CD4-positive, alpha-beta memory T cell (primary cell): ENCODE measurements at regions not wholly inside any gene's neighbourhood (a gene's known extent, or its start where the extent isn't known, plus 50 kb on each side); places are given as distances from the start of the nearest gene placed in this dataset.
"Not testable (repeated sequence)": the region's sequence is repeated elsewhere in the genome, so short reads cannot be mapped to it uniquely, and the experiment has no call there.

Experiments
- CTCF ChIA-PET: fragments of 350-600 bp; sonication (Branson Sonifier 250); formaldehyde crosslinking; loops from one replicate; lab custom pipeline; 2021; ENCODE audit warnings: inconsistent platforms; ENCODE audit not compliant: partially characterized antibody; lab: Charles Lee
- POLR2A ChIA-PET: fragments of 350-600 bp; sonication (Branson Sonifier 250); formaldehyde crosslinking; loops from one replicate; lab custom pipeline; 2021; ENCODE audit not compliant: partially characterized antibody; lab: Charles Lee
- DNase-seq, 5 donors: peaks; one replicate each; pipeline versions ENCODE4 v3.0.0 to v3.0.0-alpha.2; 2020 to 2022; ENCODE audit warnings: mixed read lengths in 1 of 5
- H3K27ac ChIP-seq: one replicate; pipeline ENCODE4 v1.7.0; 2013; ENCODE audit warnings: low read depth, low read length
- H3K27me3 ChIP-seq: 2 replicates; pipeline ENCODE4 v1.7.0; 2013; ENCODE audit warnings: mild to moderate bottlenecking, low read length, moderate library complexity; ENCODE audit not compliant: insufficient read depth
- H3K36me3 ChIP-seq: 2 replicates; pipeline ENCODE4 v1.7.0; 2013; ENCODE audit warnings: mild to moderate bottlenecking, low read length, moderate library complexity; ENCODE audit not compliant: insufficient read depth
- H3K4me1 ChIP-seq: 2 replicates; pipeline ENCODE4 v1.7.0; 2013; ENCODE audit warnings: mild to moderate bottlenecking, low read length, moderate library complexity; ENCODE audit not compliant: insufficient read depth
- H3K4me3 ChIP-seq, 2 donors: one replicate each; pipeline ENCODE4 v1.7.0; 2013; ENCODE audit warnings: low read length in 2 of 2, mild to moderate bottlenecking in 1 of 2
- H3K9me3 ChIP-seq, 2 donors: one replicate each; pipeline ENCODE4 v1.7.0; 2013; ENCODE audit warnings: low read length in 2 of 2, control low read depth in 1 of 2; ENCODE audit not compliant: control insufficient read depth in 1 of 2
- H3K27ac Mint-ChIP-seq, 7 donors: one replicate each; pipeline ENCODE4 v1.8.0; 2020 to 2021; ENCODE audit warnings: mixed read lengths in 7 of 7, mild to moderate bottlenecking in 6 of 7, inconsistent platforms in 3 of 7, moderate library complexity in 3 of 7
- H3K27me3 Mint-ChIP-seq, 2 donors: one replicate each; pipeline ENCODE4 v1.8.0; 2020 to 2021; ENCODE audit warnings: mixed read lengths in 2 of 2
- H3K36me3 Mint-ChIP-seq, 2 donors: one replicate each; pipeline ENCODE4 v1.8.0; 2020 to 2021; ENCODE audit warnings: mixed read lengths in 2 of 2, inconsistent platforms in 1 of 2, mild to moderate bottlenecking in 1 of 2
- H3K4me1 Mint-ChIP-seq, 4 donors: one replicate each; pipeline ENCODE4 v1.8.0; 2020 to 2021; ENCODE audit warnings: mixed read lengths in 4 of 4, mild to moderate bottlenecking in 1 of 4
- H3K4me3 Mint-ChIP-seq, 8 donors: one replicate each; pipeline ENCODE4 v1.8.0; 2020 to 2021; ENCODE audit warnings: mixed read lengths in 8 of 8, mild to moderate bottlenecking in 7 of 8, moderate library complexity in 6 of 8, inconsistent platforms in 3 of 8
- H3K9me3 Mint-ChIP-seq, 8 donors: one replicate each; pipeline ENCODE4 v1.8.0; 2020 to 2021; ENCODE audit warnings: mixed read lengths in 8 of 8, mild to moderate bottlenecking in 5 of 8, inconsistent platforms in 3 of 8, moderate library complexity in 1 of 8
- intact Hi-C: fragments of 100-400 bp; cut with micrococcal nuclease; formaldehyde crosslinking; loops from one replicate; pipeline ENCODE4 v1.15.1; 2023

GRCh38 chr4:131470360-131470759, 1678.7 kb upstream of the PCDH10 start:
- DNase-seq = no peak
- Mint-ChIP-seq H3K36me3 (no peaks in the 10 kb centered on the region), H3K27me3 (no peaks in the 10 kb centered on the region), H3K4me3 (no peak overlapping the region), H3K9me3 (peaks cover 0 to 6% (median 0%) of the 10 kb centered on the region in 8 donors), H3K4me1 (no peaks in the 10 kb centered on the region), H3K27ac (no peak overlapping the region)
- Histone ChIP-seq H3K36me3 (no peaks in the 10 kb centered on the region), H3K27ac (no peak overlapping the region), H3K9me3 (no peaks in the 10 kb centered on the region), H3K4me1 (no peaks in the 10 kb centered on the region), H3K4me3 (no peak overlapping the region), H3K27me3 (no peaks in the 10 kb centered on the region)
- ChIA-PET POLR2A (no interaction called here), CTCF (no interaction called here)
- intact Hi-C loops = no loop called here

DNA sequence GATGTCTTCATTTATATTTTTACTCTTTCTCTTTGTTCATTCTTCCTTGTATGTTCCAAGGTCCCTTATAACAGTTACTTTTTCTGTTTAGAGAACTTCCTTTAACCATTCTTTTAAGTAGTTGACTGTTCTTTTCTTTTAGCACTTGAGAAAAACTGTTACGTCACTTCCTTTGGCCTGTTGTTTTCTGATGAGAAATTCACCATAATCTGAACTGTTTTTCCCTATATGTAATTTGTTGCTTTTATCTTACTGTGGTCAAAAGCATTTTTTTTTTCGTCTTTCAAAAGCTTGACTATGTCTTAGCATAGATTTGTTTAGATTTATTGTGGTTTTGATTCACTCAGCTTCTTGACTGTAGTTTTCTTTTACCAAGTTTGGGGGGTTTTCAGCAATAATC, 1660.3 kb upstream of the PCDH10 start:
- no peaks in the 10 kb centered on the region for H3K36me3 Mint-ChIP-seq
- H3K27me3 ChIP-seq = no peaks in the 10 kb centered on the region
- DNase-seq = no peak
- ChIA-PET POLR2A (no interaction called here), CTCF (no interaction called here)
- no peaks in the 10 kb centered on the region for H3K4me1 Mint-ChIP-seq
- no peaks in the 10 kb centered on the region for H3K9me3 ChIP-seq
- H3K27me3 Mint-ChIP-seq = no peaks in the 10 kb centered on the region
- H3K9me3 Mint-ChIP-seq = peaks cover 0 to 15% (median 5%) of the 10 kb centered on the region in 8 donors
- no peak overlapping the region for H3K27ac Mint-ChIP-seq
- no peak overlapping the region for H3K4me3 ChIP-seq
- no peak overlapping the region for H3K4me3 Mint-ChIP-seq
- no peak overlapping the region for H3K27ac ChIP-seq
- intact Hi-C loops = no loop called here
- no peaks in the 10 kb centered on the region for H3K4me1 ChIP-seq
- no peaks in the 10 kb centered on the region for H3K36me3 ChIP-seq

- H3K4me1 Mint-ChIP-seq, H3K4me3 Mint-ChIP-seq, H3K27ac Mint-ChIP-seq, H3K36me3 ChIP-seq, H3K9me3 ChIP-seq, H3K27me3 ChIP-seq, H3K27ac ChIP-seq, H3K4me3 ChIP-seq, DNase-seq, intact Hi-C loops, H3K36me3 Mint-ChIP-seq, POLR2A ChIA-PET, CTCF ChIA-PET, H3K27me3 Mint-ChIP-seq, H3K4me1 ChIP-seq: not testable (repeated sequence)
- peaks cover 0 to 14% (median 4%) of the 10 kb centered on the region in 8 donors for H3K9me3 Mint-ChIP-seq
These were observed 1652.9 kb upstream of the PCDH10 start for GRCh38 chr4:131496211-131496610.

DNA sequence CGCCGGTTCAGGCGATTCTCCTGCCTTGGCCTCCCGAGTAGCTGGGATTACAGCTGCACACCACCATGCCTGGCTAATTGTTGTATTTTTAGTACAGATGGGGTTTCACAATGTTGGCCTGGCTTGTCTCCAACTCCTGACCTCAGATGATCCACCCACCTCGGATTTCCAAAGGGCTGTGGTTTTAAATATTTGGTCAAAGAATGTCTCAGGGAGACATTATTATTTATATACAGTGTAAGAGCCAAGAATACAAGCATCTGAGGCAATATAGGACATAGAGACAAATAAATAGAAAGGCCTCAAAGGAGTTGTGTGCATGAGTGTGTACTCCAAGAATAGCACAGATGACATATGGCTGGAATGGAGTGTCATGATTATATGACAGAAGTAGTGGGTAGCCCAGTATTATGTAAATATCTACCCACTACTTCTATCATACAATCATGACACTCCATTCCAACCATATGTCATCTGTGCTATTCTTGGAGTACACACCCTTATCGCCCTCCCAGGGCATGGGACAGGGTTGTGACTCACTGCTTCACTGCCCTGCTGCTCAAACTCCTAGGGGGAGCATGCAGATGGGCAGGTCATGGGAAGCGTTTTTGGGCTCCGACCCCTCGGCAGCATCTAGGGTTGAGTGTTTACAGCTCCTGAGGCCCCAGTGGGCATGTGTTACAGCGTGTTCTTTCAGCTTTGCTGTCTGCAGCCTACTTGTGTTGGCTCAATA, 1649.8 kb upstream of the PCDH10 start:
- POLR2A ChIA-PET = no interaction called here
- Histone ChIP-seq H3K36me3 (no peaks in the 10 kb centered on the region), H3K4me3 (no peak overlapping the region), H3K27me3 (no peaks in the 10 kb centered on the region), H3K4me1 (no peaks in the 10 kb centered on the region), H3K9me3 (no peaks in the 10 kb centered on the region), H3K27ac (no peak overlapping the region)
- CTCF ChIA-PET = no interaction called here
- no peaks in the 10 kb centered on the region for H3K4me1 Mint-ChIP-seq
- H3K27me3 Mint-ChIP-seq = no peaks in the 10 kb centered on the region
- H3K27ac Mint-ChIP-seq = no peak overlapping the region
- H3K36me3 Mint-ChIP-seq = no peaks in the 10 kb centered on the region
- intact Hi-C loops = no loop called here
- peak in 1 of 5 donors; percentile 27 for DNase-seq
- no peak overlapping the region for H3K4me3 Mint-ChIP-seq
- H3K9me3 Mint-ChIP-seq = peaks cover 0 to 14% (median 5%) of the 10 kb centered on the region in 8 donors

DNA sequence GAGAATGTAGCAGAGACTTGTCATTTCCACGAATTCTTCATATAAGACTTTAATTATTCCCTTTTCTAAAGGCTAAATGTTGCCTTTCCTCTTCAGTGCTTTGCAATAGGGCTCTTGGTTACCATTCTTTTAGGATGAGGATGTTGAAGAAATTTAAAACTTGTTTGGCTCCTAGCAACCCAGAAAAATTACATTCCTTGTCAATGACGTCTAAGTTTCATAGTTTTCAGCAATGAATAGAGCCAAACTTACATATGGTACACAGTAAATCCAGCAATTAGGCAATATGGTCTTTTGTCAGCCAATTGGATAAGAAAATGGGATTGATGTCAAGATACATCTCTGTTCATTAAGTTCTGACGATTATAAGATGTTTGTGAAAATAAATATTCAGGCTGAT, 1639.6 kb upstream of the PCDH10 start:
- Histone ChIP-seq H3K36me3 (no peaks in the 10 kb centered on the region), H3K4me3 (no peak overlapping the region), H3K4me1 (no peaks in the 10 kb centered on the region), H3K27ac (no peak overlapping the region), H3K9me3 (peaks cover 0 to 3% of the 10 kb centered on the region in 2 donors), H3K27me3 (no peaks in the 10 kb centered on the region)
- ChIA-PET CTCF (no interaction called here), POLR2A (no interaction called here)
- intact Hi-C loops = no loop called here
- H3K27ac Mint-ChIP-seq = no peak overlapping the region
- H3K27me3 Mint-ChIP-seq = no peaks in the 10 kb centered on the region
- H3K4me3 Mint-ChIP-seq = no peak overlapping the region
- no peaks in the 10 kb centered on the region for H3K4me1 Mint-ChIP-seq
- no peaks in the 10 kb centered on the region for H3K36me3 Mint-ChIP-seq
- DNase-seq = no peak
- H3K9me3 Mint-ChIP-seq = peaks cover 0 to 6% (median under 1%) of the 10 kb centered on the region in 8 donors

DNA sequence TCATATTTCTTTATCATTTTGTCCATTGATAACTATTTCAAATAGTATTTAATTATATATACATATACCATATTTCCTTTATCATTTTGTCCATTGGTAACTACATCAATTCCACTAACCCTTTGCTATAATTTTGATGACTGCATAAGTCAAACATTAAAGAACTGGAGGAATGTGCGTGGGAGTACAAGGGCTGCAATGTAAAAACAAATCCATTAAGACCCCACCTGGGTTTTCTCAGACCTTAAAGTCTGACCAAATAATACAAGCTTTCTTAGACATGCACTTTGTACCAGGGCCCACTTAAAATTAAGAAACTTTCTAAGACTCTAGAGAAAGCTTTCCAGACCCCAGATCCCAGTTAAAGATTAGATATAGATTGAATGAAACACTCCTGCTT, 1622.4 kb upstream of the PCDH10 start:
- H3K9me3 Mint-ChIP-seq = peaks cover 0 to 5% (median 2%) of the 10 kb centered on the region in 8 donors
- ChIA-PET CTCF (no interaction called here), POLR2A (no interaction called here)
- intact Hi-C loops = no loop called here
- H3K27me3 Mint-ChIP-seq = no peaks in the 10 kb centered on the region
- DNase-seq = no peak
- Histone ChIP-seq H3K27me3 (no peaks in the 10 kb centered on the region), H3K4me1 (no peaks in the 10 kb centered on the region), H3K9me3 (peaks cover 0 to 4% of the 10 kb centered on the region in 2 donors), H3K27ac (no peak overlapping the region), H3K36me3 (no peaks in the 10 kb centered on the region), H3K4me3 (no peak overlapping the region)
- H3K4me3 Mint-ChIP-seq = no peak overlapping the region
- H3K4me1 Mint-ChIP-seq = no peaks in the 10 kb centered on the region
- no peaks in the 10 kb centered on the region for H3K36me3 Mint-ChIP-seq
- no peak overlapping the region for H3K27ac Mint-ChIP-seq

DNA sequence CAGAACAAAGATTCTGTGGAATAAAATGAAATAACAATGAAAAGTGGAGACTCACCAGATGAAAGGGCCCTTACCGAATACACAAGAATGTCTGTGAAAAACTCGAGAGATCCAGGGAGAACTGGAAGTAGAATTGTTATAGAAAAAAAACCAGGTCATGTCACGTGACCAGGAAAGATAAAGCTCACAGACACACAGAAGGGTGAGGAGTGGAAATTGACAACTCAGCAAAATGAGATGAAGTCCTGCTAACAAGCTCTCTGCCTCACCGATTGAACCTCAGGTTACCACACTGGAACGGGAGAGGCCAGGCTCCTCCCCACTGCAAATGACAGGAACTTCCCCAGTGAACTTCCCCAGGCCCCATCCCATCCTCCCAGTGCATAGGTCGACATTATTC, 1618.0 kb upstream of the PCDH10 start:
- H3K27me3 Mint-ChIP-seq = no peaks in the 10 kb centered on the region
- Histone ChIP-seq H3K4me3 (no peak overlapping the region), H3K4me1 (no peaks in the 10 kb centered on the region), H3K9me3 (peaks cover 0 to 4% of the 10 kb centered on the region in 2 donors), H3K27me3 (no peaks in the 10 kb centered on the region), H3K27ac (no peak overlapping the region), H3K36me3 (no peaks in the 10 kb centered on the region)
- no peak overlapping the region for H3K4me3 Mint-ChIP-seq
- ChIA-PET CTCF (no interaction called here), POLR2A (no interaction called here)
- H3K27ac Mint-ChIP-seq = no peak overlapping the region
- H3K4me1 Mint-ChIP-seq = no peaks in the 10 kb centered on the region
- intact Hi-C loops = no loop called here
- peaks cover 0 to 12% (median 4%) of the 10 kb centered on the region in 8 donors for H3K9me3 Mint-ChIP-seq
- peak in 1 of 5 donors; percentile 26 for DNase-seq
- no peaks in the 10 kb centered on the region for H3K36me3 Mint-ChIP-seq
